CD14-positive monocyte (primary cell): ENCODE measurements at regions not wholly inside any gene's neighbourhood (a gene's known extent, or its start where the extent isn't known, plus 50 kb on each side); places are given as distances from the start of the nearest gene placed in this dataset.

Source experiments
- DNase-seq, 3 donors: peaks; one replicate each; pipeline ENCODE4 v3.0.0-alpha.2; 2011 to 2022
- H2AFZ ChIP-seq: 2 replicates; pipeline ENCODE4 v1.6.0; 2012; ENCODE audit warnings: mild to moderate bottlenecking, low read depth, low read length, inconsistent platforms; ENCODE audit not compliant: insufficient read depth, poor library complexity, severe bottlenecking
- H3K27ac ChIP-seq, 2 donors: 1 replicate in 1 of 2; 2 replicates in 1 of 2; pipeline ENCODE4 v1.5.1; 2012 to 2013; ENCODE audit warnings: low read length in 2 of 2, control low read depth in 1 of 2, inconsistent platforms in 1 of 2, low read depth in 1 of 2, mild to moderate bottlenecking in 1 of 2
- H3K27me3 ChIP-seq, 2 donors: one replicate each; pipeline versions ENCODE4 v1.6.0 to v1.6.1; 2011 to 2013; ENCODE audit warnings: low read length in 2 of 2; ENCODE audit not compliant: control insufficient read depth in 2 of 2, insufficient read depth in 2 of 2
- H3K36me3 ChIP-seq, 2 donors: replicated peaks in 1 of 2; 1 replicate in 1 of 2; 2 replicates in 1 of 2; pipeline versions ENCODE4 v1.5.1 to v1.6.1; 2012 to 2013; ENCODE audit warnings: low read length in 2 of 2, control low read depth in 1 of 2, inconsistent platforms in 1 of 2, mild to moderate bottlenecking in 1 of 2; ENCODE audit not compliant: insufficient read depth in 2 of 2, control insufficient read depth in 1 of 2
- H3K4me1 ChIP-seq, 2 donors: 1 replicate in 1 of 2; 2 replicates in 1 of 2; pipeline versions ENCODE4 v1.5.1 to v1.6.1; 2012 to 2013; ENCODE audit warnings: low read length in 2 of 2, control low read depth in 1 of 2, inconsistent platforms in 1 of 2, mild to moderate bottlenecking in 1 of 2, moderate library complexity in 1 of 2; ENCODE audit not compliant: insufficient read depth in 2 of 2, control insufficient read depth in 1 of 2
- H3K4me2 ChIP-seq: replicated peaks from 2 replicates; pipeline ENCODE3; 2012; ENCODE audit warnings: low read length, moderate library complexity, mild to moderate bottlenecking; ENCODE audit not compliant: poor library complexity, severe bottlenecking; ENCODE audit errors: extremely low read depth
- H3K4me3 ChIP-seq, 3 experiments: fragments of 200-600 bp in 1 of 3; sonication (generic) in 1 of 3; replicated peaks in 1 of 3; 1 replicate in 2 of 3; 2 replicates in 1 of 3; pipeline ENCODE4 v1.5.1; 2011 to 2013; ENCODE audit warnings: low read length in 3 of 3, mild to moderate bottlenecking in 3 of 3, control low read depth in 2 of 3, low read depth in 2 of 3, inconsistent platforms in 1 of 3, moderate library complexity in 1 of 3
- H3K79me2 ChIP-seq: 2 replicates; pipeline ENCODE4 v1.6.0; 2012; ENCODE audit warnings: mild to moderate bottlenecking, control low read depth, inconsistent platforms, low read length, moderate library complexity; ENCODE audit not compliant: insufficient read depth
- H3K9ac ChIP-seq: 2 replicates; pipeline ENCODE4 v1.6.0; 2017; ENCODE audit warnings: low read length, mild to moderate bottlenecking; ENCODE audit not compliant: insufficient read depth, poor library complexity, severe bottlenecking
- H3K9me3 ChIP-seq, 2 donors: replicated peaks in 1 of 2; 1 replicate in 1 of 2; 2 replicates in 1 of 2; pipeline versions ENCODE4 v1.5.1 to v1.6.1; 2012 to 2013; ENCODE audit warnings: low read length in 2 of 2, control low read depth in 1 of 2; ENCODE audit not compliant: control insufficient read depth in 1 of 2, insufficient read depth in 1 of 2
- H4K20me1 ChIP-seq: 2 replicates; pipeline ENCODE4 v1.6.0; 2012; ENCODE audit warnings: mild to moderate bottlenecking, low read length, control low read depth, moderate library complexity; ENCODE audit not compliant: insufficient read depth
- H3K27ac Mint-ChIP-seq, 7 donors: one replicate each; pipeline ENCODE4 v1.8.0; 2020; ENCODE audit warnings: mild to moderate bottlenecking in 7 of 7, mixed read lengths in 7 of 7, moderate library complexity in 6 of 7, inconsistent platforms in 2 of 7
- H3K27me3 Mint-ChIP-seq, 3 donors: one replicate each; pipeline ENCODE4 v1.8.0; 2021 to 2022; ENCODE audit warnings: low read depth in 3 of 3, mild to moderate bottlenecking in 3 of 3, mixed read lengths in 3 of 3, moderate library complexity in 3 of 3, inconsistent platforms in 1 of 3
- H3K36me3 Mint-ChIP-seq, 2 donors: one replicate each; pipeline ENCODE4 v1.8.0; 2020; ENCODE audit warnings: mixed read lengths in 2 of 2, inconsistent platforms in 1 of 2, mild to moderate bottlenecking in 1 of 2
- H3K4me1 Mint-ChIP-seq: one replicate; pipeline ENCODE4 v1.8.0; 2020; ENCODE audit warnings: mild to moderate bottlenecking, mixed read lengths
- H3K4me3 Mint-ChIP-seq, 2 donors: one replicate each; pipeline ENCODE4 v1.8.0; 2020; ENCODE audit warnings: mild to moderate bottlenecking in 2 of 2, mixed read lengths in 2 of 2, moderate library complexity in 1 of 2
- H3K9me3 Mint-ChIP-seq, 7 donors: one replicate each; pipeline ENCODE4 v1.8.0; 2020 to 2022; ENCODE audit warnings: mixed read lengths in 7 of 7, mild to moderate bottlenecking in 6 of 7, moderate library complexity in 6 of 7, inconsistent platforms in 2 of 7
- WGBS: methylation state at CpG from one replicate; pipeline ENCODE4 v1.1.5; 2013; ENCODE audit warnings: missing lambda C conversion rate; ENCODE audit not compliant: insufficient coverage; 5-methylcytosine and 5-hydroxymethylcytosine counted together
- intact Hi-C, 2 donors: fragments of 100-400 bp; cut with micrococcal nuclease; formaldehyde crosslinking; loops; one replicate each; pipeline versions ENCODE4 v1.15.0 to v1.15.1; 2023
- TF ChIP-seq, protein P1 (sequence below): fragments of 200-600 bp; IDR thresholded peaks from one replicate; pipeline ENCODE4 v1.8.0; 2022; ENCODE audit warnings: antibody characterized with exemption, mild to moderate bottlenecking

DNA sequence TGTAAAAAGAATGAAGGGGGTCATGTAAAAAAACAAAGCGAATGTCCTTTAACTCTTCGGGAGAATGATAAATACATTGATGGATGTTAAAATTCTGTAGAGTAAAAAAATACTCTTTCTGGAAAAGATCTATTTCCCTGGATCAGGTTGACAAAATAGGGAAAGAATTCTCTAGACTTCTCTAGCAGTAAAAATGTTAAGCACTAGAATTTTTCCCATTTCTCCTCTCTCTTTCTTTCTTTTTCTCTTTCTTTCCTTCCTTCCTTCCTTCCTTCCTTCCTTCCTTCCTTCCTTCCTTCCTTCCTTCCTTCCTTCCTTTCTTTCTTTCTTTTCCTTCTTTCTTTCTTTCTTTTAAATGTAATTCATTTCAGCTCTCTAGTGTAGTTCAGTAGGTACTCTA, 552.5 kb downstream of the LRFN5 start:
- Histone ChIP-seq H3K36me3 (no peaks in the 10 kb centered on the region), H3K79me2 (no peaks in the 10 kb centered on the region), H2AFZ (no peak overlapping the region), H3K27ac (no peak overlapping the region), H3K27me3 (no peaks in the 10 kb centered on the region), H3K4me3 (no peak overlapping the region), H4K20me1 (no peaks in the 10 kb centered on the region), H3K4me2 (no peak overlapping the region), H3K9me3 (peaks cover 0 to 7% of the 10 kb centered on the region in 2 donors), H3K4me1 (no peaks in the 10 kb centered on the region), H3K9ac (no peak overlapping the region)
- DNase-seq: no peak
- H3K36me3 Mint-ChIP-seq: no peaks in the 10 kb centered on the region
- peaks cover 0 to 1% (median 0%) of the 10 kb centered on the region in 3 donors for H3K27me3 Mint-ChIP-seq
- H3K27ac Mint-ChIP-seq: no peak overlapping the region
- intact Hi-C loops: no loop called here
- H3K4me3 Mint-ChIP-seq: no peak overlapping the region
- peaks cover 0 to 7% (median 0%) of the 10 kb centered on the region in 7 donors for H3K9me3 Mint-ChIP-seq
- no CpG with 5 or more reads among the region's 2 CpGs for WGBS
- TF ChIP-seq, protein P1, sequence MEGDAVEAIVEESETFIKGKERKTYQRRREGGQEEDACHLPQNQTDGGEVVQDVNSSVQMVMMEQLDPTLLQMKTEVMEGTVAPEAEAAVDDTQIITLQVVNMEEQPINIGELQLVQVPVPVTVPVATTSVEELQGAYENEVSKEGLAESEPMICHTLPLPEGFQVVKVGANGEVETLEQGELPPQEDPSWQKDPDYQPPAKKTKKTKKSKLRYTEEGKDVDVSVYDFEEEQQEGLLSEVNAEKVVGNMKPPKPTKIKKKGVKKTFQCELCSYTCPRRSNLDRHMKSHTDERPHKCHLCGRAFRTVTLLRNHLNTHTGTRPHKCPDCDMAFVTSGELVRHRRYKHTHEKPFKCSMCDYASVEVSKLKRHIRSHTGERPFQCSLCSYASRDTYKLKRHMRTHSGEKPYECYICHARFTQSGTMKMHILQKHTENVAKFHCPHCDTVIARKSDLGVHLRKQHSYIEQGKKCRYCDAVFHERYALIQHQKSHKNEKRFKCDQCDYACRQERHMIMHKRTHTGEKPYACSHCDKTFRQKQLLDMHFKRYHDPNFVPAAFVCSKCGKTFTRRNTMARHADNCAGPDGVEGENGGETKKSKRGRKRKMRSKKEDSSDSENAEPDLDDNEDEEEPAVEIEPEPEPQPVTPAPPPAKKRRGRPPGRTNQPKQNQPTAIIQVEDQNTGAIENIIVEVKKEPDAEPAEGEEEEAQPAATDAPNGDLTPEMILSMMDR: no peak
- H3K4me1 Mint-ChIP-seq: no peaks in the 10 kb centered on the region

- no peak for DNase-seq
- Mint-ChIP-seq H3K27me3 (no peaks in the 10 kb centered on the region), H3K27ac (no peak overlapping the region), H3K4me1 (no peaks in the 10 kb centered on the region), H3K9me3 (peaks cover 0 to 5% (median 2%) of the 10 kb centered on the region in 7 donors), H3K36me3 (no peaks in the 10 kb centered on the region), H3K4me3 (no peak overlapping the region)
- no peak overlapping the region for H3K4me3 ChIP-seq
- no peaks in the 10 kb centered on the region for H3K4me1 ChIP-seq
- no peaks in the 10 kb centered on the region for H3K36me3 ChIP-seq
- TF ChIP-seq, protein P1: no peak
- intact Hi-C loops: no loop called here
- H3K4me2 ChIP-seq: no peak overlapping the region
- no peak overlapping the region for H3K27ac ChIP-seq
- no peaks in the 10 kb centered on the region for H3K27me3 ChIP-seq
- H3K9me3 ChIP-seq: peaks cover 0 to 5% of the 10 kb centered on the region in 2 donors
- H3K79me2 ChIP-seq: no peaks in the 10 kb centered on the region
- WGBS: no CpG with 5 or more reads among the region's 1 CpG
- H3K9ac ChIP-seq: no peak overlapping the region
- H4K20me1 ChIP-seq: no peaks in the 10 kb centered on the region
- no peak overlapping the region for H2AFZ ChIP-seq
Observed at GRCh38 chr14:42149609-42150261, 543.1 kb downstream of the LRFN5 start.
